ENCODE measurements at regions not wholly inside any gene's neighbourhood (a gene's known extent, or its start where the extent isn't known, plus 50 kb on each side); places are given as distances from the start of the nearest gene placed in this dataset.

- no peak for DNase-seq (ENCODE audit: low read depth in 2 of 2)
Measured at GRCh38 chr20:10770753-10771152, 97.0 kb upstream of the JAG1 start.

- DNase-seq (ENCODE audit: low read depth in 2 of 2): no peak
Measured at GRCh38 chr20:10771435-10772140, 97.8 kb upstream of the JAG1 start.

GRCh38 chr20:10774357-10774943 is 100.7 kb upstream of the JAG1 start:
- DNase-seq (ENCODE audit: low read depth in 2 of 2): no peak

- DNase-seq (ENCODE audit: low read depth in 2 of 2): no peak
Measured at GRCh38 chr20:10777710-10778109, 103.9 kb upstream of the JAG1 start.

- no peak for DNase-seq (ENCODE audit: low read depth in 2 of 2)
Measured at GRCh38 chr20:10779911-10780310, 106.1 kb upstream of the JAG1 start.

- no peak for DNase-seq (ENCODE audit: low read depth in 2 of 2)
Measured at GRCh38 chr20:10780901-10781300, 107.1 kb upstream of the JAG1 start.

GRCh38 chr20:10781526-10781925 is 107.7 kb upstream of the JAG1 start:
- no peak for DNase-seq (ENCODE audit: low read depth in 2 of 2)

- DNase-seq (ENCODE audit: low read depth in 2 of 2): peak; percentile 56 to 72
Measured at GRCh38 chr20:10783707-10784553, 110.1 kb upstream of the JAG1 start.

- no peak for DNase-seq (ENCODE audit: low read depth in 2 of 2)
Measured at GRCh38 chr20:10784554-10785183, 110.9 kb upstream of the JAG1 start.

GRCh38 chr20:10786678-10787077 is 112.9 kb upstream of the JAG1 start:
- DNase-seq (ENCODE audit: low read depth in 2 of 2): no peak

- DNase-seq (ENCODE audit: low read depth in 2 of 2): no peak
Measured at GRCh38 chr20:10788055-10788454, 114.3 kb upstream of the JAG1 start.

- DNase-seq (ENCODE audit: low read depth in 2 of 2): no peak
Measured at GRCh38 chr20:10788877-10789276, 115.1 kb upstream of the JAG1 start.

- DNase-seq (ENCODE audit: low read depth in 2 of 2): no peak
Measured at GRCh38 chr20:10789386-10789785, 115.6 kb upstream of the JAG1 start.

- DNase-seq (ENCODE audit: low read depth in 2 of 2): no peak
Measured at GRCh38 chr20:10790013-10790412, 116.2 kb upstream of the JAG1 start.

- no peak for DNase-seq (ENCODE audit: low read depth in 2 of 2)
Measured at GRCh38 chr20:10792291-10792690, 118.5 kb upstream of the JAG1 start.

GRCh38 chr20:10793766-10794165 is 120.0 kb upstream of the JAG1 start:
- DNase-seq (ENCODE audit: low read depth in 2 of 2): no peak

GRCh38 chr20:10794765-10795164 is 121.0 kb upstream of the JAG1 start:
- no peak for DNase-seq (ENCODE audit: low read depth in 2 of 2)

- no peak for DNase-seq (ENCODE audit: low read depth in 2 of 2)
Measured at GRCh38 chr20:10795286-10796026, 121.7 kb upstream of the JAG1 start.

GRCh38 chr20:10798811-10799210 is 125.0 kb upstream of the JAG1 start:
- DNase-seq (ENCODE audit: low read depth in 2 of 2): no peak

GRCh38 chr20:10799735-10800134 is 125.9 kb upstream of the JAG1 start:
- no peak for DNase-seq (ENCODE audit: low read depth in 2 of 2)

- DNase-seq (ENCODE audit: low read depth in 2 of 2): no peak
Measured at GRCh38 chr20:10800288-10800687, 126.5 kb upstream of the JAG1 start.
